Neural cell (in vitro differentiated cells): ENCODE measurements at regions not wholly inside any gene's neighbourhood (a gene's known extent, or its start where the extent isn't known, plus 50 kb on each side); places are given as distances from the start of the nearest gene placed in this dataset.

Source experiments
- H2AFZ ChIP-seq: fragments of 200-600, 300-800 bp; sonication (generic), shearing (Covaris generic); 2 replicates; pipeline ENCODE4 v1.6.0; 2014; ENCODE audit warnings: low read depth, mild to moderate bottlenecking, antibody characterized with exemption, low read length, moderate library complexity
- H3F3A ChIP-seq: fragments of 200-600 bp; shearing (Covaris generic); 2 replicates; pipeline ENCODE4 v1.6.1; 2016; ENCODE audit warnings: mild to moderate bottlenecking, moderate library complexity, mixed read lengths, antibody characterized with exemption, low read length; ENCODE audit not compliant: insufficient read depth, poor library complexity, severe bottlenecking
- H3K27ac ChIP-seq: fragments of 200-600, 300-800 bp; sonication (generic), shearing (Covaris generic); 2 replicates; pipeline ENCODE4 v1.5.1; 2014; ENCODE audit warnings: mild to moderate bottlenecking, low read length, moderate library complexity
- H3K27me3 ChIP-seq: fragments of 300-800, 200-600 bp; sonication (generic), shearing (Covaris generic); 2 replicates; pipeline ENCODE4 v1.6.0; 2014; ENCODE audit warnings: mild to moderate bottlenecking, low read depth, low read length, moderate library complexity; ENCODE audit not compliant: insufficient read depth
- H3K36me3 ChIP-seq: fragments of 300-800, 200-600 bp; sonication (generic), shearing (Covaris generic); 2 replicates; pipeline ENCODE4 v1.5.1; 2014; ENCODE audit warnings: mild to moderate bottlenecking, antibody characterized with exemption, low read length, moderate library complexity; ENCODE audit not compliant: insufficient read depth
- H3K4me2 ChIP-seq: fragments of 300-800, 200-600 bp; sonication (generic), shearing (Covaris generic); 2 replicates; pipeline ENCODE4 v1.6.0; 2014; ENCODE audit warnings: mild to moderate bottlenecking, low read length
- H3K4me3 ChIP-seq: fragments of 300-800, 200-600 bp; sonication (generic), shearing (Covaris generic); 2 replicates; pipeline ENCODE4 v1.5.1; 2014; ENCODE audit warnings: mild to moderate bottlenecking, low read length, moderate library complexity
- H3K79me2 ChIP-seq: fragments of 200-600 bp; shearing (Covaris generic); replicated peaks from 2 replicates; pipeline ENCODE4 v1.6.0; 2014; ENCODE audit warnings: mild to moderate bottlenecking, low read length, moderate library complexity; ENCODE audit not compliant: insufficient read depth
- H3K9ac ChIP-seq: fragments of 300-800, 200-600 bp; sonication (generic), shearing (Covaris generic); 2 replicates; pipeline ENCODE4 v1.6.1; 2016; ENCODE audit warnings: mild to moderate bottlenecking, low read length, mixed read lengths
- H3K9me2 ChIP-seq: fragments of 200-600 bp; shearing (Covaris generic); 2 replicates; pipeline ENCODE4 v1.6.1; 2016; ENCODE audit warnings: mild to moderate bottlenecking, low read length, mixed read lengths; ENCODE audit not compliant: insufficient read depth
- H3K9me3 ChIP-seq: fragments of 200-600, 300-800 bp; sonication (generic), shearing (Covaris generic); 2 replicates; pipeline ENCODE4 v1.6.1; 2016; ENCODE audit warnings: mild to moderate bottlenecking, mixed run types, low read length, moderate library complexity, mixed read lengths
- H4K20me1 ChIP-seq: fragments of 200-600 bp; shearing (Covaris generic); 2 replicates; pipeline ENCODE4 v1.6.1; 2016; ENCODE audit warnings: mild to moderate bottlenecking, mixed run types; ENCODE audit not compliant: insufficient read depth
- EP300 ChIP-seq: fragments of 450-650 bp; conservative IDR thresholded peaks from 2 replicates; pipeline ENCODE4 v1.6.1; 2014; ENCODE audit warnings: antibody characterized with exemption, mild to moderate bottlenecking, moderate library complexity; ENCODE audit not compliant: poor library complexity, severe bottlenecking
- EZH2 ChIP-seq: fragments of 200-600, 300-800 bp; shearing (Covaris generic), sonication (generic); IDR thresholded peaks from 2 replicates; pipeline ENCODE4 v1.6.1; 2014; ENCODE audit warnings: antibody characterized with exemption, low read length, borderline replicate concordance, mild to moderate bottlenecking; ENCODE audit not compliant: insufficient read depth, poor library complexity, severe bottlenecking
- MXI1 ChIP-seq: fragments of 450-650 bp; conservative IDR thresholded peaks from 2 replicates; pipeline ENCODE4 v1.6.1; 2014; ENCODE audit warnings: antibody characterized with exemption, mild to moderate bottlenecking; ENCODE audit not compliant: poor library complexity, severe bottlenecking
- POLR2AphosphoS5 ChIP-seq: IDR thresholded peaks from 2 replicates; pipeline ENCODE4 v1.6.1; 2012
- RAD21 ChIP-seq: fragments of 450-650 bp; conservative IDR thresholded peaks from 2 replicates; pipeline ENCODE4 v1.6.1; 2014; ENCODE audit warnings: antibody characterized with exemption, mild to moderate bottlenecking, moderate library complexity
- SMC3 ChIP-seq: fragments of 450-650 bp; conservative IDR thresholded peaks from 2 replicates; pipeline ENCODE4 v1.6.1; 2014; ENCODE audit warnings: antibody characterized with exemption, mild to moderate bottlenecking, moderate library complexity; ENCODE audit not compliant: poor library complexity
- TAF1 ChIP-seq: IDR thresholded peaks from 2 replicates; pipeline ENCODE4 v1.6.1; 2012; ENCODE audit warnings: low read depth
- TF ChIP-seq, protein P1 (sequence below): fragments of 450-650 bp; IDR thresholded peaks from 2 replicates; pipeline ENCODE4 v1.5.1; 2014; ENCODE audit warnings: antibody characterized with exemption, mild to moderate bottlenecking, moderate library complexity; ENCODE audit not compliant: poor library complexity, severe bottlenecking
- TF ChIP-seq, protein P2 (sequence below): IDR thresholded peaks from 2 replicates; pipeline ENCODE4 v1.6.1; 2012; ENCODE audit warnings: borderline replicate concordance

DNA sequence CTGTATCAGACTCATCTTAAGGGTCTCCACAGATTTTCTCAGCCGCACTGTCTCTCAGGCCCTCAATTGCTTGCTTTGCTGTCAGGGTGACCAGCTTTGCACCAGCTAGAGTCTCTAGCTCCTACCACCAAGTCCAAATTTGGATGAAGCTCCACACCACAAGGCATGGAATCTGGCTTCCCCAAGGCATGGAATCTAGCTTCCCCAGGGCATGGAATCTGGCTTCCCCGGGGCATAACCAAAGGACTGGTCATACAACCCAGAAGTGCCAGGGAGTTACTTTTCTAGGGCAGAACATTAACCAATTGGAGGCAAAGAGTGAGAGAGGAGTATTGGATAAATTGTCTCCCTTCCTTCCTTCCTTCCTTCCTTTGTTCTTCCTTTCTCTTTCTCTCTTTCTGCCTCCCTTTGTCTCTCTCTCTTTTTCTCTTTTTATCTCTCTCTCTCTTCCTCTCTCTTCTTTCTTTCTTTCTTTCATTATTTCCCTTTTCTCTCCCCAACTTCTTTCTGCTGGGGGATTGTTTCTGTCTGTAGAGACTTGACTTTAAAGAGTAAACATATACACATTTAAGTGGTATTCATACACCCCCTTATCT lies 76.9 kb upstream of the HAO2 start:
- H3K4me2 ChIP-seq, result no peak overlapping the region
- H3K9me2 ChIP-seq, result no peaks in the 10 kb centered on the region
- H3K4me3 ChIP-seq, result no peak overlapping the region
- no peaks in the 10 kb centered on the region for H3K27me3 ChIP-seq
- no peaks in the 10 kb centered on the region for H3K9me3 ChIP-seq
- TF ChIP-seq EZH2, result no peak
- no peak for TF ChIP-seq MXI1
- no peak for TF ChIP-seq SMC3
- no peak for TF ChIP-seq RAD21
- TF ChIP-seq, protein P1, sequence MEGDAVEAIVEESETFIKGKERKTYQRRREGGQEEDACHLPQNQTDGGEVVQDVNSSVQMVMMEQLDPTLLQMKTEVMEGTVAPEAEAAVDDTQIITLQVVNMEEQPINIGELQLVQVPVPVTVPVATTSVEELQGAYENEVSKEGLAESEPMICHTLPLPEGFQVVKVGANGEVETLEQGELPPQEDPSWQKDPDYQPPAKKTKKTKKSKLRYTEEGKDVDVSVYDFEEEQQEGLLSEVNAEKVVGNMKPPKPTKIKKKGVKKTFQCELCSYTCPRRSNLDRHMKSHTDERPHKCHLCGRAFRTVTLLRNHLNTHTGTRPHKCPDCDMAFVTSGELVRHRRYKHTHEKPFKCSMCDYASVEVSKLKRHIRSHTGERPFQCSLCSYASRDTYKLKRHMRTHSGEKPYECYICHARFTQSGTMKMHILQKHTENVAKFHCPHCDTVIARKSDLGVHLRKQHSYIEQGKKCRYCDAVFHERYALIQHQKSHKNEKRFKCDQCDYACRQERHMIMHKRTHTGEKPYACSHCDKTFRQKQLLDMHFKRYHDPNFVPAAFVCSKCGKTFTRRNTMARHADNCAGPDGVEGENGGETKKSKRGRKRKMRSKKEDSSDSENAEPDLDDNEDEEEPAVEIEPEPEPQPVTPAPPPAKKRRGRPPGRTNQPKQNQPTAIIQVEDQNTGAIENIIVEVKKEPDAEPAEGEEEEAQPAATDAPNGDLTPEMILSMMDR, result no peak
- TF ChIP-seq, protein P2, sequence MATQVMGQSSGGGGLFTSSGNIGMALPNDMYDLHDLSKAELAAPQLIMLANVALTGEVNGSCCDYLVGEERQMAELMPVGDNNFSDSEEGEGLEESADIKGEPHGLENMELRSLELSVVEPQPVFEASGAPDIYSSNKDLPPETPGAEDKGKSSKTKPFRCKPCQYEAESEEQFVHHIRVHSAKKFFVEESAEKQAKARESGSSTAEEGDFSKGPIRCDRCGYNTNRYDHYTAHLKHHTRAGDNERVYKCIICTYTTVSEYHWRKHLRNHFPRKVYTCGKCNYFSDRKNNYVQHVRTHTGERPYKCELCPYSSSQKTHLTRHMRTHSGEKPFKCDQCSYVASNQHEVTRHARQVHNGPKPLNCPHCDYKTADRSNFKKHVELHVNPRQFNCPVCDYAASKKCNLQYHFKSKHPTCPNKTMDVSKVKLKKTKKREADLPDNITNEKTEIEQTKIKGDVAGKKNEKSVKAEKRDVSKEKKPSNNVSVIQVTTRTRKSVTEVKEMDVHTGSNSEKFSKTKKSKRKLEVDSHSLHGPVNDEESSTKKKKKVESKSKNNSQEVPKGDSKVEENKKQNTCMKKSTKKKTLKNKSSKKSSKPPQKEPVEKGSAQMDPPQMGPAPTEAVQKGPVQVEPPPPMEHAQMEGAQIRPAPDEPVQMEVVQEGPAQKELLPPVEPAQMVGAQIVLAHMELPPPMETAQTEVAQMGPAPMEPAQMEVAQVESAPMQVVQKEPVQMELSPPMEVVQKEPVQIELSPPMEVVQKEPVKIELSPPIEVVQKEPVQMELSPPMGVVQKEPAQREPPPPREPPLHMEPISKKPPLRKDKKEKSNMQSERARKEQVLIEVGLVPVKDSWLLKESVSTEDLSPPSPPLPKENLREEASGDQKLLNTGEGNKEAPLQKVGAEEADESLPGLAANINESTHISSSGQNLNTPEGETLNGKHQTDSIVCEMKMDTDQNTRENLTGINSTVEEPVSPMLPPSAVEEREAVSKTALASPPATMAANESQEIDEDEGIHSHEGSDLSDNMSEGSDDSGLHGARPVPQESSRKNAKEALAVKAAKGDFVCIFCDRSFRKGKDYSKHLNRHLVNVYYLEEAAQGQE, result no peak
- TF ChIP-seq POLR2AphosphoS5, result no peak
- no peak for TF ChIP-seq TAF1
- no peak for TF ChIP-seq EP300
- no peak overlapping the region for H3K9ac ChIP-seq
- H3K36me3 ChIP-seq, result no peaks in the 10 kb centered on the region
- no peak overlapping the region for H3K27ac ChIP-seq
- no peak overlapping the region for H2AFZ ChIP-seq
- no peaks in the 10 kb centered on the region for H3F3A ChIP-seq
- H3K79me2 ChIP-seq, result no peaks in the 10 kb centered on the region
- H4K20me1 ChIP-seq, result no peaks in the 10 kb centered on the region

DNA sequence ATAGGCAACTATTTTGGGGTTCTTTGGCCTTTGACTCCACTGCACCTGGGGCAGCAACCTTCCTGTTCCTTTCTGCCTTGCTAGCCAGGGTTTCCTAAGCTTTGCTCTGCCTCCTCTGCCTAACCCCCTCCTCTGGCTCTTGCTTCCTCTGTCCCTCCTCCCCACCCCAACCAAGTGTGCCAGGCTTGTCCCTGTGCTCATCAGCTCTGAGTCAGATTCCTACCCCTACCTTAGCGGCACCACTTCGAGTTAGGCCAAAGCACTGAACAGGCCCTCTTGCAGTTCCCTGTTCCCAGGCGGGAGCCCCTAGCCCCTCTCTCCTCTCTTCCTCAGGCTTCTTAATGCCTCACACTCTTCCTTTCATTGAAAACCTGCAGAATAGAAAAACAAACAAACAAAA lies 74.8 kb upstream of the HAO2 start:
- no peak for TF ChIP-seq TAF1
- TF ChIP-seq, protein P2, result no peak
- Histone ChIP-seq H4K20me1 (no peaks in the 10 kb centered on the region), H3K4me2 (no peak overlapping the region), H3K4me3 (no peak overlapping the region), H3K27ac (no peak overlapping the region), H3K9me3 (no peaks in the 10 kb centered on the region), H3K9me2 (no peaks in the 10 kb centered on the region), H3K9ac (no peak overlapping the region), H2AFZ (no peak overlapping the region), H3K27me3 (no peaks in the 10 kb centered on the region), H3K79me2 (no peaks in the 10 kb centered on the region), H3K36me3 (no peaks in the 10 kb centered on the region), H3F3A (no peaks in the 10 kb centered on the region)
